PFSK-1 (cell line): ENCODE measurements at regions not wholly inside any gene's neighbourhood (a gene's known extent, or its start where the extent isn't known, plus 50 kb on each side); places are given as distances from the start of the nearest gene placed in this dataset.

Experiments used
- FOXP2 ChIP-seq: optimal IDR thresholded peaks from 2 replicates; pipeline ENCODE3; 2011; ENCODE audit warnings: borderline replicate concordance, control low read depth, inconsistent platforms; ENCODE audit not compliant: insufficient read depth; ENCODE audit errors: extremely low read length, extremely low read depth
- POLR2AphosphoS5 ChIP-seq: IDR thresholded peaks from 2 replicates; pipeline ENCODE4 v1.6.1; 2012; ENCODE audit warnings: low read depth, mild to moderate bottlenecking, control low read depth, low read length, moderate library complexity
- REST ChIP-seq, 2 experiments: IDR thresholded peaks; 2 replicates each; pipeline versions ENCODE4 v1.6.1 to v1.8.0; 2011 to 2012; ENCODE audit warnings: low read depth in 2 of 2, low read length in 2 of 2, control low read depth in 1 of 2, inconsistent platforms in 1 of 2, mild to moderate bottlenecking in 1 of 2, moderate library complexity in 1 of 2; ENCODE audit not compliant: insufficient read depth in 1 of 2
- SIN3A ChIP-seq: IDR thresholded peaks from 2 replicates; pipeline ENCODE4 v1.6.1; 2012; ENCODE audit warnings: mild to moderate bottlenecking, low read length, moderate library complexity, borderline replicate concordance; ENCODE audit not compliant: insufficient read depth
- TAF1 ChIP-seq: IDR thresholded peaks from 2 replicates; pipeline ENCODE4 v1.6.1; 2012; ENCODE audit warnings: low read length, control low read depth, borderline replicate concordance; ENCODE audit not compliant: insufficient read depth

GRCh38 chr3:162428192-162428591 is 931.6 kb downstream of the OTOL1 start:
- TF ChIP-seq FOXP2 = no peak
- TF ChIP-seq TAF1 = no peak
- no peak for TF ChIP-seq REST (IDR thresholded peaks at IDR 0.05; ENCODE audit: insufficient read depth in 1 of 2, low read depth in 2 of 2, low read length in 2 of 2)
- TF ChIP-seq SIN3A = no peak
- no peak for TF ChIP-seq POLR2AphosphoS5

- TF ChIP-seq REST (IDR thresholded peaks at IDR 0.05; ENCODE audit: insufficient read depth in 1 of 2, low read depth in 2 of 2, low read length in 2 of 2) = no peak
- TF ChIP-seq SIN3A = no peak
- no peak for TF ChIP-seq TAF1
- no peak for TF ChIP-seq FOXP2
- TF ChIP-seq POLR2AphosphoS5 = no peak
Observed at GRCh38 chr3:162435750-162436149, 939.1 kb downstream of the OTOL1 start.

GRCh38 chr3:162436826-162437225 is 940.2 kb downstream of the OTOL1 start:
- no peak for TF ChIP-seq SIN3A
- no peak for TF ChIP-seq TAF1
- TF ChIP-seq POLR2AphosphoS5 = no peak
- no peak for TF ChIP-seq FOXP2
- TF ChIP-seq REST (IDR thresholded peaks at IDR 0.05; ENCODE audit: insufficient read depth in 1 of 2, low read depth in 2 of 2, low read length in 2 of 2) = no peak

- TF ChIP-seq TAF1 (no peak), POLR2AphosphoS5 (no peak), REST (IDR thresholded peaks at IDR 0.05; ENCODE audit: insufficient read depth in 1 of 2, low read depth in 2 of 2, low read length in 2 of 2) (no peak), SIN3A (no peak), FOXP2 (no peak)
Observed at GRCh38 chr3:162437480-162437879, 940.9 kb downstream of the OTOL1 start.

GRCh38 chr3:162441716-162442115 is 945.1 kb downstream of the OTOL1 start:
- TF ChIP-seq FOXP2 (no peak), REST (IDR thresholded peaks at IDR 0.05; ENCODE audit: insufficient read depth in 1 of 2, low read depth in 2 of 2, low read length in 2 of 2) (no peak), SIN3A (no peak), POLR2AphosphoS5 (no peak), TAF1 (no peak)
